ENCODE measurements at regions not wholly inside any gene's neighbourhood (a gene's known extent, or its start where the extent isn't known, plus 50 kb on each side); places are given as distances from the start of the nearest gene placed in this dataset.

DNA sequence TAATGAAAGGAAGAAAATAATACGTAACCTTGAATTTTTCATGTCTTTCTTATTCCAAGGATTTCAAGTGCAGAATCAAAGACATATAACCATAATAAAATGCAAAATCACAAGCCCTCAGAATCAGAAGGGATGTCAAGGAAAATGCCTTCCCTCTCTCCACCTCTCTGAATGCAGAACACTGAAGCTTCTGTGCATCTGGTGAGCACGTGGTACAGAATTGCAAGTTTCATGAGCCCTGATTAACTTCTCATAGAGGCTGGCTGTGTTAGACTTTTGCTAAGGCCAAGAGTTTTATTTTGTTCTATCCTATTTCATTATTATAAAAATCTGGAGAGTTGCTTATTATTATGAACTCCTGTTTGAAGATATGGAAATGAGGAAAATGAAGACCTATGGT lies 533.7 kb upstream of the POM121L12 start:
- TF ChIP-seq, protein P1, sequence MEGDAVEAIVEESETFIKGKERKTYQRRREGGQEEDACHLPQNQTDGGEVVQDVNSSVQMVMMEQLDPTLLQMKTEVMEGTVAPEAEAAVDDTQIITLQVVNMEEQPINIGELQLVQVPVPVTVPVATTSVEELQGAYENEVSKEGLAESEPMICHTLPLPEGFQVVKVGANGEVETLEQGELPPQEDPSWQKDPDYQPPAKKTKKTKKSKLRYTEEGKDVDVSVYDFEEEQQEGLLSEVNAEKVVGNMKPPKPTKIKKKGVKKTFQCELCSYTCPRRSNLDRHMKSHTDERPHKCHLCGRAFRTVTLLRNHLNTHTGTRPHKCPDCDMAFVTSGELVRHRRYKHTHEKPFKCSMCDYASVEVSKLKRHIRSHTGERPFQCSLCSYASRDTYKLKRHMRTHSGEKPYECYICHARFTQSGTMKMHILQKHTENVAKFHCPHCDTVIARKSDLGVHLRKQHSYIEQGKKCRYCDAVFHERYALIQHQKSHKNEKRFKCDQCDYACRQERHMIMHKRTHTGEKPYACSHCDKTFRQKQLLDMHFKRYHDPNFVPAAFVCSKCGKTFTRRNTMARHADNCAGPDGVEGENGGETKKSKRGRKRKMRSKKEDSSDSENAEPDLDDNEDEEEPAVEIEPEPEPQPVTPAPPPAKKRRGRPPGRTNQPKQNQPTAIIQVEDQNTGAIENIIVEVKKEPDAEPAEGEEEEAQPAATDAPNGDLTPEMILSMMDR (IDR thresholded peaks at IDR 0.05), result no peak
- TF ChIP-seq POLR2A (IDR thresholded peaks at IDR 0.05), result no peak

Data from sigmoid colon (tissue), 3 donors.